AG04450 (cell line): ENCODE measurements at regions not wholly inside any gene's neighbourhood (a gene's known extent, or its start where the extent isn't known, plus 50 kb on each side); places are given as distances from the start of the nearest gene placed in this dataset.
"Not testable (repeated sequence)": the region's sequence is repeated elsewhere in the genome, so short reads cannot be mapped to it uniquely, and the experiment has no call there.

Experiments
- CTCF ChIA-PET: fragments of 300-600, 350-600 bp; formaldehyde crosslinking; extraction: SDS; loops from one replicate; lab custom pipeline; 2022; ENCODE audit warnings: antibody characterized with exemption, inconsistent platforms; lab: Charles Lee
- POLR2A ChIA-PET: fragments of 350-600 bp; formaldehyde crosslinking; extraction: SDS; loops from one replicate; lab custom pipeline; 2021; ENCODE audit warnings: antibody characterized with exemption, inconsistent platforms; lab: Yijun Ruan, JAX
- DNase-seq: peaks from one replicate; pipeline ENCODE4 v3.0.0-alpha.2; 2011; ENCODE audit warnings: low read depth, low spot score
- H3K27ac ChIP-seq: one replicate; pipeline ENCODE4 v1.5.1; 2012; ENCODE audit warnings: low read depth, low read length, control low read depth
- H3K27me3 ChIP-seq: one replicate; pipeline ENCODE4 v1.6.0; 2012; ENCODE audit warnings: low read length; ENCODE audit not compliant: control insufficient read depth, insufficient read depth
- H3K4me3 ChIP-seq: 2 replicates; pipeline ENCODE4 v1.5.1; 2011; ENCODE audit warnings: mild to moderate bottlenecking, low read depth, low read length, control low read depth
- H3K9me3 ChIP-seq: 2 replicates; pipeline ENCODE4 v1.5.1; 2012; ENCODE audit warnings: low read length; ENCODE audit not compliant: control insufficient read depth, insufficient read depth
- CTCF ChIP-seq: IDR thresholded peaks from 2 replicates; pipeline ENCODE4 v1.5.1; 2011; ENCODE audit warnings: low read depth, low read length, control low read depth, inconsistent platforms

- H3K27ac ChIP-seq = no peak overlapping the region
- no peaks in the 10 kb centered on the region for H3K9me3 ChIP-seq
- no peaks in the 10 kb centered on the region for H3K27me3 ChIP-seq
- no peak overlapping the region for H3K4me3 ChIP-seq
- CTCF ChIA-PET = no interaction called here
- no peak for DNase-seq
- POLR2A ChIA-PET = no interaction called here
- TF ChIP-seq CTCF = no peak
These were observed 1262.7 kb downstream of the FAM133A start for GRCh38 chrX:94936722-94937121.

GRCh38 chrX:94937491-94937890 is 1263.5 kb downstream of the FAM133A start:
- Histone ChIP-seq H3K27ac (no peak overlapping the region), H3K27me3 (no peaks in the 10 kb centered on the region), H3K9me3 (peaks cover 4% of the 10 kb centered on the region), H3K4me3 (no peak overlapping the region)
- POLR2A ChIA-PET = no interaction called here
- CTCF ChIA-PET = no interaction called here
- no peak for TF ChIP-seq CTCF
- no peak for DNase-seq

GRCh38 chrX:94942603-94943002 is 1268.6 kb downstream of the FAM133A start:
- no peak overlapping the region for H3K4me3 ChIP-seq
- no peak for DNase-seq
- H3K9me3 ChIP-seq = peaks cover 7% of the 10 kb centered on the region
- H3K27ac ChIP-seq = no peak overlapping the region
- POLR2A ChIA-PET = no interaction called here
- H3K27me3 ChIP-seq = no peaks in the 10 kb centered on the region
- no peak for TF ChIP-seq CTCF
- CTCF ChIA-PET = no interaction called here

- H3K4me3 ChIP-seq, H3K27me3 ChIP-seq, POLR2A ChIA-PET, H3K9me3 ChIP-seq, CTCF ChIA-PET, H3K27ac ChIP-seq, DNase-seq: not testable (repeated sequence)
These were observed 1272.1 kb downstream of the FAM133A start for GRCh38 chrX:94946137-94946536.

- ChIA-PET CTCF (no interaction called here), POLR2A (no interaction called here)
- H3K4me3 ChIP-seq = no peak overlapping the region
- H3K9me3 ChIP-seq = no peaks in the 10 kb centered on the region
- DNase-seq = no peak
- H3K27ac ChIP-seq = no peak overlapping the region
- H3K27me3 ChIP-seq = no peaks in the 10 kb centered on the region
- no peak for TF ChIP-seq CTCF
These were observed 1287.7 kb downstream of the FAM133A start for GRCh38 chrX:94961730-94962129.

GRCh38 chrX:94977562-94977961 is 1303.6 kb downstream of the FAM133A start:
- Histone ChIP-seq H3K27me3 (no peaks in the 10 kb centered on the region), H3K4me3 (no peak overlapping the region), H3K9me3 (no peaks in the 10 kb centered on the region), H3K27ac (no peak overlapping the region)
- no peak for DNase-seq
- ChIA-PET CTCF (no interaction called here), POLR2A (no interaction called here)
- no peak for TF ChIP-seq CTCF
